ENCODE measurements at regions not wholly inside any gene's neighbourhood (a gene's known extent, or its start where the extent isn't known, plus 50 kb on each side); places are given as distances from the start of the nearest gene placed in this dataset.
"Not testable (repeated sequence)": the region's sequence is repeated elsewhere in the genome, so short reads cannot be mapped to it uniquely, and the experiment has no call there.

DNA sequence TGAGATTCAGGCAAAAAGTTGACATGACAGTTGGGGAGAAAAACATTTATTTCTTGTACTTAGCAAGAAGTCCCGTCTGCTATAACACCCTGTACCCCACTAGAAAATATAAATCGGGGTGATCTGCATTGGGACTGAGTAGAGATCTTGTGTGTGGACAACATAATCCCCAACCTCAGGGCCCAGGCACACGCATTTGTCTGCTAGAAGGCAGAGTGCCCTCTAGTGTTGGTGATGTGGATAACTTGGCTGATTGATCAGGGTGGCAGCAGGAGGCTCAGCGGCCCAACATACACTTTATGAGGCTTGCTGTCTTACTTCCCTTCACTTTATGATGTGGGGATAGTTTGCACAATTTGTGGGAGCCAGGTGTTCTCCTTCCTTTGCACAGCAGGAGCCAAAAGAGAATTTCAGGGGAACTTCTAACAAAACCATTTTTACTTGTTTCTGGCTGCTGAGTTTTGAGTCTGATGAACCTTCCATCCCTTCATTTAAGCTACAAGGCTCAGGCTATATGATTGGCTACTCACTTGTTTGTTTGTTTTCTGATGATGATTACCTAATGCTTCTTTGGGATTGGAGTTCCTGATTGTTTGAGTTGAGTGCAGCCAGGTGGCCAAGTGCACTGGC, 263.2 kb downstream of the DMAC1 start:
- DNase-seq = no peak

DNA sequence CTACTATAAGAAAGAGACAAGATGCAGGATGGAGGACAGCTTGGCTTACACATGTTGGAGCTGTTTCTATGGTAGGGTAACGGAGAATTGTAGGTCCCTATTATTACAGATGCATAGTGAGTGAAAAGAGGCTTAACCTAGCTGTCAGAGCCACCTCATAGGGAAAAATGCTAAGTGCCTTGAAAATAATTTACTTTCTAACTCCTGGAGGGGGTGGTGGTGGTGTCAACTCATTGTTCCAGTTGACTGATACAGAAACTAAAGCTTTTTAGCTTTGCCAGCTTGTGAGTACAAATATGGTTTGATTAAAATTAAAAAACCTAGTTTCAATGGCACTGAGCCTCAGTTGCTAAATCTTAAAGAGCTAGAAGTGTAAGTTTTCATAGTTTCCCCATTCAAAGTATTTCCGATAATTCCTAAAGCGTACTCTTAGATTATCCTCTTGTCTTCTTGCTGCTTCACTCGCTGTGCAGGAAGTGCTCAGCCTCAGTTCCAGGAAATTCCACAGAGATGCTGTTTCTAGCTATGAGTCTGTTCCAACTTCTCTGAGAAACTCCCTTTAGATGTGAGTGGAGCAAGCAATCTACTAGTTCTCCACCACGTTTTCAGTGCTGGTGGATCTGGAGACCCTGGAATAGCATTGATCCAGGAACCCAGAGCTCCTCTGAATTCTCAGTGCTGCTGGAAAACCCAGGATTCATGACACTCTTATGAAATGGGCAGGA, 265.2 kb downstream of the DMAC1 start:
- no peak for DNase-seq

DNA sequence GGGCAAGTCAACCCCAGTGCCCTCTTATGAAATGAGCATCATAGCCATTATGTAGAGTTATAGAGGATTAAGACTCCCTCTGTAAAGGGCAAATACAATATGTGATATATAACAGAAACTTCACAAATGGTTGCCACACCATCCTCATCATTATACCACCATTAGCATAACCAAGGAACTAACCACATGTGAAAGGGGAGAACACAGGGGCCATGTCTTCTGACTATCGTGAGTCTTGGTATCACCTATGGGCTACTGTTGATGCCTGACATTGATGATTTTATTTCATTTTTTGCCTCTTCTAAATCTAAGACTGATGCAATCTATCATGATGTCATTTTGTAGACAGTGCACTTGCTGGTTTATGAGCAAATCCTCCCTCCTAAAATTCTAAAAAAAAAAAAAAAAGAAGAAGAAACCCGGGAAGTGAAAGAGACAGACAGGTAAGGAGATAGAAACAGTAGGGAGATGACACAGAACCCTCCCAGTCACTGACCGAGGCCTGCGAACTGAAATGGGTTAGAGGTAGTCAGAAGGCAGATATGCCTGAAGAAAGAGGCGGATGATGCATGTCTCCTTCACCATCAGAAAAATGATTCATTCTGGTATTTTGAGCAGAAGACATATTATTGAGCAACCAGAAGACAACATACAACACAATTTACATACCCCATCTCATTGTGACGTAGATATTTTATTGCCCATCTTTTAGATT, 266.0 kb downstream of the DMAC1 start:
- DNase-seq = no peak

DNA sequence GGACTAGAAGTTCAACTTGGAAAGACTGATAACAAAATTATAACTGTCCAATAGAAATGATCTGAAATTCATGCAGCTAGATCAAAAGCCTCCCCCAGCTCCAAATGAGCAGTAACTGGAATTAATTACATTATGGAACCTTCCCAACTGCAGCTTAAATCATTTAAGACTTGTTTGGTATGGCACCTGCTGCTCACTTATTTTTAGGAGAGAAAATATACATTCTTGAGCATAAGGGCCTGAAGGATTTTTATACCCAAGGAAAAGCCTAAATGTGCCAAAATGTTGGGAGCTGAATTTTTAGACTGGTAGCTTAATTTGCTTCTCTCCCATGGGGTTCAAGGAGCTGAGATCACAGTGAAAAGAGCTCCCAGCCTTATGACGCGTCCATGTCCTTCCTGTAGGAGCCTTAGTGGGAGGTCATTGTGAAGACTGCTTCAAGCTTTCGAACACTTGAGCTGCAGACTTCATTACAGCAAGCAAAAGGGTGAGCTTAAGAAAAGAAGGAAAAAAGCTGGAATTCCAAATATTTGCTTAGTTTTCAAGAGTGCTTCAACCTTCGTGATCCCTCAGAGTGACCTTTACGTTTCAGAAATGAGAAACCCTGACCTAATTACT, 276.0 kb downstream of the DMAC1 start:
- no peak for DNase-seq

DNA sequence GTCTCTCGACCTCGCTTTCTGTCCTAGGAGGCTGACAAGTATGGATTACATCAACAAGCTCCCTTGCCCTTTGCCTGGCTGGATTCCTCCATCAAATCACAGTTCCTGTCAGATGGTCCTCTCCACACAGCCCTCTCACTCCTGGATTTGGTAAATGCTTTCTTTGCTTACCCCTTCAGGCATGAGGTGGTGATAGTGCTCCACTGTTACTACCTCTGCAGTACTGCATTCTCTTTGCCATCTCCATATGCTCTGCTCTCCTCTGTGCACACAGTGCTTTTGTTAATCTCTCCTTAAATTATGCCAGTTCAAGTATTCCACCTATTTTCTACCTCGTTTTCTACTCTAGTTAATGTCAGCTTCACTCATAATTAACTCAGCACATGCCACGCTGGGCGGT, 279.2 kb downstream of the DMAC1 start:
- no peak for DNase-seq

DNA sequence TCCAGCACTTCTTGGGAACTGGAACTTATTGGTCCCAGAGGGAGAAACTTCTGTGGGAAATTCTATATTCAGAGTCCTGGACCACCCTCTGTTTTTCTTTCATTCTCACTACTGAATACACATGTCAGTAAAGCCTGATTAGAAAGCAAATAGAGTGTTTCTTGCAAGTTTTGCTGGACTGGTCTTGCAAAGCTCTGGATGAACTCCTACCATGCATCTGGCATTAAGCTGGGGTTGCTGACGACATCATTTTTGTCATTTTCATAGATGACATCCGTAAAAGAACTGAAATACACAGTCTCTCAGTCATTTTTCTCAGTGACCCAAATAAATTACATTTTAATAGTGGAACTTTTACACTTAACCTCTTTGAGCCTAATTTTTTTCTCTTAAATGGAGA, 283.2 kb downstream of the DMAC1 start:
- no peak for DNase-seq

DNA sequence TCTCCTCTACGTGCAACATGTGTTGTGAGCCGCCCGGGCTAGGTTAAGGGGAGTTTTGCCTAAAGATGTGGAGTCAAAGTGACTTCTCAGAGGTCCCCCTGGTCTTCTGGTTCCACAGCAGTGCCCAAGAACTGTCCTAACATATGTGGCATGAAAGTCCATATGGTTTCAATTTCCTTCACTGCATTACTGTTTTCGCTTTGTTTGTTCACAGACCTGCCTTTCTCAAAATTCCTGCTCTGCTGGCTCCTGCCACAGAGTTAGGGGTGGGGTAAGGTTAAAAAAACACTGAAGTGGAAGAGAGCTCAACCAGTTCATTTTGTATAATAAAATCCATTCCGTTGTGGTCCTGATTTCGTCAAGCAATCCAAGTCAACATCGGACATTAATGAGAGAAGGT, 289.4 kb downstream of the DMAC1 start:
- no peak for DNase-seq

DNA sequence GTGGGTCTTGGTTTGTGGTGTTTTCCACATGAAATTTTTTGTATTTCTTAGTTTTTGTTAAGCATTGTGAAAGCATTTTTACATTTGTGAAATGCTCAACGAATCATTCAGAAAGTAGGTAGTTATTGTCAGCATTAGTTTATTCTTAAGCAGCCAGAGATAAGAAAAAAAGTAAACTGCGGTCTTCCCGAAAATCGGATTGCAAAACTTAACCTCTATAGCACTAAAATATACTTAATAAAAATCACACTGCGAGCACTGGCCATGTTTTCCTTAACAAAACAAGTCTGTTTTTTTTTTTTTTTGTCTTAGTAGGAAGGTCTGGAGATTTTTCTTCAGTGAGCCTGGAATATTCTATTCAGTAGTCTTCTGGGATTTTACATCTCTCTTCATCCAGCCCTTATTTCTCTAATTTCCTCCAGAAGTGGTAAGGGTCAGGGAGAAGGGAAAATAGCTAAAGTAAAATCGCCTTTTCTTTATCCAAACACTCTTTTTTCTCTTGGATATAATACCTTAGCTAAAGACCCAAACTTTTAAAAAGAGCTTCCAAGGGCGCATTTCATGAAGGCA, 289.9 kb downstream of the DMAC1 start:
- DNase-seq = no peak

DNA sequence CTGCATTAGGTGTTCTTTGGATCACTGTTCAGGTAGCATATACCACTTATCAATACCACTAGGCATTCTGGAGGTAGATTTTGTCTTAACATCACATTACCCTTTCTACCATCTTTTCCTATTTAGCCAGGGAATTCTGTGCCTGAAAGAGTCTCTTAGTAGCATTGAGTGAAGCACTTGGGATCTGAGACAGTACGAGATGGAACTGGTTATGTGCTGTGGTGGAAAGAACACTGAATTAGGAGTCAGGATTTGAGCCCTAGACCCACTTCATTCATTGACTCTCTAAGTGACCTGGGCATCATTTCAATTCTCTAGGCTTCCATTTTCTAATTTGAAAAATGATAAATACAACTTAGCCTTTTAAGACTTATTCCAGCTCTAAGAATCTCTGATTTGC, 291.1 kb downstream of the DMAC1 start:
- DNase-seq = no peak

DNA sequence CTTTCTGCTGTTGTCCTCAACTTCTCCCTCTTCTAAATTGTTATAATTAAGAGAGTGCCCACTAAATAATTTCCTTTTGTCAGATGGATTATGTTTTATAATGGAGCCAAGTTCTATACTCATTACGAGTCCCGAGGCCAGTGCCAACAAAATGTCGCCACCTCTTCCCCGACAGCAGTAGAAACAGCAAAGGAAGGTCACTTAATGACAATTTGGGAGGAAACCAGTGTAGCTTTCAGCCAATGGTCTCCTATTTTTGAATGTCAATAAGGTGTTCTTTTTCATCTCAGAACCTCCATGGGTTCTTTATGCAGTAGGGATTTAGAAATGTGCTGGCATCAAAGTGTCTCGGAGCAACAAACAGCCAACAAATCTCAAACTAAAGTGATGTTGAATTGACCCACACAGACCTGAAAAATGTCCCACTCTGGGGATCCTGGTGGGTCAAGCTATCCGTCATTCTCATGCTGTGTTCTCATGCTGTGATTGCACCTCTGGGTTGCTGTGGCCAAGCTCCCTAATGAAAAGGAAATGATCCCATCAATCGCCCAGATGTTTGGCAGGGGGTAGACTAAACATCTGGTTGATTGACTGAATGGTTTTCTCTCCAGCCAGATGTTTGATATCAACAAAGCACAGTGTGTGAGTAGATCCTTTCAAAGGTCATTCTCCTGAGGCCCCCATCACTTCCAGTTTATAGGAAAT, 291.9 kb downstream of the DMAC1 start:
- DNase-seq = no peak

DNA sequence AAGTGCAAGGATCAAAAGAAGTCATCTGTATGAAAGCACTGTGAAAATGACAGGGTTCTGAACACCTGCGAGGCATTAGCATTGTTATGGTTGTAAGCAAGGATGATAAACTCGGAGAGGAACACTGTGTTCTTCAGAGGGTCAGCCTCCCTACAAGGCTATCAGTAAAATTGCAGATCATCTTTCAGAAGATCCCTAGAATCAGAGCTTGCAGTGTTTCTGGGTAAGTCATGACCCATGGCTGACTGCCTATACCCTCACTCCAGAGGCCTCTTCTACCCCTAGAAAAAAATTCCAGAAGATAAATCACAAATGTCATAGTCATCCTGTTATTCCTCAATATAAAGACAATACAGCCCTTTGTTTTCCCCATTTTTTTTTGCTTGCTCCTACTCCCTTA, 292.6 kb downstream of the DMAC1 start:
- no peak for DNase-seq

DNA sequence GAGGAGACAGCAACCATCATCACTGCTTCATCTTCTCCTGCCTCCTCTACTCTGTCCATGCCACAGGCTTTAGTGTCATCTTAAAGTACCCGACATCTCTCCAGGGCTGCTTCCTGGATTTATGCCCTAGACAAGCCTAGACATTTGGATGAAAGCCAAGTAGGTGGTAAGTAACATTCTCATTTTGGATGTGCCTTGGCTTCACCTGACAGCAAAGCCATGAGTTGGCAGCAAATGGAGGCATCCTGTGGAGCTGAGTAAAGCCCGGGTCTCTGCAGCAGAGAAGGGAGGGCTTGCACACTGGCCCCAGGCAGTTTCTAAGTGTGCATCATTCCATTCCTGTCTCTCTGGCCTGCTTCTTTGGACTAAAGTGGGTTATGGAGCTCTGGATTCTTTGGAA, 299.1 kb downstream of the DMAC1 start:
- DNase-seq = no peak

DNA sequence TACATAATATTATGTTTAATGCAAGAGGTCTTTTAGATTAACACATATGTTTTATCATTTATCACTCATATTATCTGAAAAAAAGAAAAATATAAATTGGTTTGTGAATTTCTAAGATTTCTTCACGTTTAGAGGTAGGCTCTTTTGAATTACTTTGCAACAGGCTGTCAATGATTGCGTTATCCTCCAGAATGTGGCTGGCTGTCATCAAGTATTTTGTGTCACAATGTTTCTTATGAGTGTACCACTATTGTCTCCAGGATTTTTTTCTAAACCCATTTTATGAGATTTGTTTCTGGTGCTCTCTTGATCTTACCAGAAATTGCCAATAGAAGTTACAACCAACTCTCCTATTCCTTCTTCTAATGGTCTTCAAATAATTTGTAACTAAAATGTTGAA, 307.9 kb downstream of the DMAC1 start:
- no peak for DNase-seq

DNA sequence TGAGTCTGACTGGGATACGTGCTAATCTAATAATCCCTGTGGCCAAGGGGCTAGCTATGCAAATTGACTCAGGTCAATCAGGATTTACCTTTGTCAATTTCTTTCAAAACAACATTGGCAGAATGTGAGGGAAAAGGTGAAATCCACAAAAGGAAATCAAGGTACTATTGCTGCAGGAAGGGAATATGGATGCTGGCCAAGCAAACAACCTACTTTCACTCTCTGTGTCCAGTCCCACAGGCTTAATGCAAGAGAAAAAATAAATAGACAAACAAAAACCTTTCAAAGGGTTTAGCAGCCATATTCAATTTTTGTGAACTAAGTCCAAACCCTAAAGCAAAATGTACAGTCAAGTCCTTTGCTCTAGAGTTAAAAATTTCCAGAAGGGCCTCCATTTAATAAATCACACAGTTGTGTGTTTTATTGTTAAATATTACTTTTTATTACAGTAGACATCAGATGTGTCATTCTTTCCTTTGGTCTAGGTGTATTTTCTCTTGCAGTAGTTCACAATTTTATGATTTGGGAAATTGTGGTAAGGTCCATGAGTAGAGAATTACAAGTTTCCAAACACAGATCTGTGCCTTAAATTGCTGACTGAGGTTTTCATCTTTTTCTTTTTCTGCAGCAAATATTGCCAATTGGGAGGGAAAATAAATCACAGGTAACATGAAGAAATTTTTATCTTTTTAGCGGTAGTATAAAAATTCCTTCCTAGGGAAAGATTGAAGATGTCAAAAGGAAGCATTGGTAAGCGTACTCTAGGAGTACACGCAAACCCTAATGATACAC, 309.1 kb downstream of the DMAC1 start:
- no peak for DNase-seq

DNA sequence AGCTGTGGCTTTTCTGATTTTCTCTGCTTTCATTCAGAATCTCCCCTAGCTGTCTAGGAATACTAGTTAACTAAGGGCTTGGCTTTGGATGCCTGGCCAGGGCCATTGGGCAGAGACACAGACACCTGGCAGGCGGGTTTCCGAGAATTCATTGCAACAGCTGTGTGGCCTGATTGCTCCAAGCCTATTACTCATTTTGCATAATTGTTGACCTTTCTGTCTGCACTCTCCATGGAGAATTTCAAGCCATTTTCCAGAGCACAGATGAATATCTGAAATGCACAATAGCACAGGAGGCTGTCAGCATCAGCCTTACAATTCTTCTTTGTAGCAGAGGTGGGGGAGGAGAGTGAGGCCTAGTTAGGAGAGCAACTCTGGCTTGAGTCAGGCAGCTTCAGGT, 310.5 kb downstream of the DMAC1 start:
- no peak for DNase-seq

DNA sequence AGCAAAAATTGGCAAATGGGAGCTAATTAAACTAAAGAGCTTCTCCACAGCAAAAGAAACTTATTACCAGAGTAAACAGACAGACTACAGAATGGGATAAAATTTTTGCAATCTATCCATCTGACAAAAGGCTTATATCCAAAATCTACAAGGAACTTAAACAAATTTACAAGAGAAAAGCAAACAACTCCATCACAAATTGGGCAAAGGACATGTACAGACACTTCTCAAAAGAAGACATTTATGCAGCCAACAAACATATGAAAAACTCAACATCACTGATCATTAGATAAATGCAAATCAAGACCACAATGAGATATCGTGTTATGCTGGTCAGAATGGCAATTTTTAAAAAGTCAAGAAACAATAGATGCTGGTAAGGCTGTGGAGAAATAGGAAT, 315.6 kb downstream of the DMAC1 start:
- not testable (repeated sequence) for DNase-seq

DNA sequence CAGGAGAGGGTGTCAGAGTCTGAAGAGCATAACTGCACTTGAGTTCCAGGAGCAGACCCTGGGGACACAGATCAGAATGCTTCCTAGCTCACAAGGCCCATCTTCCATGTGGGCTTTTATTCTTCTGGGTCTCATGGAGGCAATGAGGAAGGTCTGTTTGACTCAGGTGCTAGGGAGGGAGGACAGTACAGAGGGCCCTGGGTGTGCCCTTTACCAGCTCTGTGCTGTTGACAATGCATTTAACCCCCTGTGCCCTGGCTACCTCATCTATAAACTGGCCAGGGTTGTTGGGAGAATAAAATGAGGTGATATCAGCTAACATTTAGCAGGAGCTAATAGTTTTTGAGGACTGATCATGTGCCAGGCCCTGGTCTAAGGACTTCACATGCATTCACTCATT, 318.0 kb downstream of the DMAC1 start:
- DNase-seq = no peak

DNA sequence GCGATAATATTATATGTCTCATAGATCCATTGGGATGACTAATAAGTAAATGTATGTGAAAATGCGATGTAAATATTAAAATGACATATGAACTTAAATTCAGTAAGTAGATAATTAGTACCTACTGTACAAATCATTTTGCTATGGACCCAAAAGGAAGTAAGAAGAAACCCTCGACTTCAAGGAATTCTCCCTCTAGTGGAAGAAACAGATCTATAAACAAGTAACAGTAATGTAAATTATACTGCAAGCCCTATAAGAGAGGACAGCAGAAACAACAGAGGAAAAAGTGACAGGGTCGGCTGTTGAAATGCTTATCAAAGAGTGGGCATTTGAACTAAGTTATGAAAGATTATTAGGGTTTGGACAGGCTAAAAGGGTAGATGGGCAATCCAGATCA, 320.3 kb downstream of the DMAC1 start:
- no peak for DNase-seq

DNA sequence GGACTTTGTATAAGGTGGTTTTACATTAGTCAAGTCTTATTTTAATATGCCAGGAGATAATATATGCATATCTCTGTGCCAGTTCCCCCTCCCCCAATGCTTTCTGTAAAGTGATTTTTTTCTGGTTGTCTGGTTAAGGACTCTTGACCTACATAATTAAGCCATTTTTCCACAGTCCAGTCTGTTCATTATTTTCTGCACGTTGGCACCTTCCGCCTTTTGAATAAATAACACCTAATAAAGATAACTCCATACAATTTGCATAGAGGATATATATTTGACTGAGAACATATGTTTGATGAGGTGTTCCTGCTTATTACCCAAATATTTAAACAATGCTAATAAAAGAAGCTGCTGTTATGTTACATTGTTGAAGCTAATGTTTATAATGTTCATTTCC, 320.9 kb downstream of the DMAC1 start:
- no peak for DNase-seq

DNA sequence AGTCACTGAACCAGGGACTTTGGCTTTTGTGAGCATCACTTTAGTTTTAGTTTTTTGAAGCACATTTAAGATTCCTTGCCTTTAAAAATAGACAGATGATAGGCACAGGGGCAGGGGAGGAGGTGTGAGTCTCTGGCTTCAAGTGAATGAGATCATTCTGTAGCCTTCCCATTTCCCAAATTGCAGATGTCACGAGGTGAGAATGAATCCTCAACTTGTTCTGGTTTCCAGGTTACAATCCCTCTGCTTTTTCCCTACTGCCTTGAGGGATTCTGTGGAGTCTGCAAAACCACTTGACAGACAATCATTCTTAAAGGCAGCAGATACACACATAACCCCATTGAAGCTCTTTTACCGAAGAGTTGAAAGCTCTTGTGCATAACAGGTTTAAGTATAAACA, 332.4 kb downstream of the DMAC1 start:
- no peak for DNase-seq

DNA sequence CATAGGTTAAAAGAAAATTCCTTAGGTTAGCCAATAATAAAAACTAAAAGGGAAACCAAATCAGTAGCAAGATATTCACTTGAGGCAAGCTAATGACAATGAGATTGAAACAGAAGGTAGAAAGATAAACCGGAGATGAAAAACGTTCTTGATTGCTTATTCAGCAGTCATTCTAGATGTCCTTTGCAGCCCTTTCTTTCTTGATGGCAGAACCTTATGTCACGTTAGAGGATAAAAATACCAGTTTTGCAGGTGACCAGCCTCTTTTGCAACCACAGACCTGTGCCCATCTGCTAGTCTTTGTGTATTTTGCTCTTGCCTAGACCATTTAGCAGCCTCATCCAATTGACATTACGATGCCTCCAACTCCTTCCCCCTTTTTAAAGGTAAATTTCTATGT, 337.8 kb downstream of the DMAC1 start:
- DNase-seq = no peak

Data from activated CD4-positive, alpha-beta T cell treated with anti-CD3 and anti-CD28 coated beads for 4 hours (primary cell).